Neural progenitor cell (in vitro differentiated cells): ENCODE measurements at regions not wholly inside any gene's neighbourhood (a gene's known extent, or its start where the extent isn't known, plus 50 kb on each side); places are given as distances from the start of the nearest gene placed in this dataset.

ENCODE experiments used
- EZH2 ChIP-seq: fragments of 200-600 bp; sonication (generic); IDR thresholded peaks from 2 replicates; pipeline ENCODE4 v1.6.1; 2017; ENCODE audit warnings: antibody characterized with exemption, mild to moderate bottlenecking, moderate library complexity
- EZH2phosphoT487 ChIP-seq: fragments of 200-600 bp; sonication (generic); IDR thresholded peaks from 2 replicates; pipeline ENCODE4 v1.6.1; 2017; ENCODE audit warnings: antibody characterized with exemption
- TF ChIP-seq, protein P1 (sequence below): fragments of 200-600 bp; sonication (generic); IDR thresholded peaks from 2 replicates; pipeline ENCODE4 v1.5.1; 2017; ENCODE audit warnings: antibody characterized with exemption, mild to moderate bottlenecking

DNA sequence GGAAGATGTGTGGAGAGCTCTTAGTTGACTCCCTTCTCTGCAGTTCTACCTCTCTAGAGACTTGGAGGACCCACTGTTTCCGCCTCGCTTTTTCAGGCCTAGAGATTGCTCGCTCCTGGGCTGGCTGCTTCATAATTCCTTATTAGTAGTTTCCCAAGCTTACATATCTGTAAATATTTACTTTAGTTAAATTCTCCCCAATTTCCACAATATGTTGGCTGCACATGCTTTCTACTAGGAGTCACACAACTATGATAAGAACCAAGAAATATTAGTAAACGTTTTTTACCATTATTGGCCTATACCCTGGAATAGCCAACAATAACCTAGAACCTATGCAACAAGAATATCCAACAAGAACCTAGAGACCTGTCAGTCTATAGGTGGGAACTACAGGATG is 129.0 kb upstream of the RUNX1 start:
- TF ChIP-seq, protein P1, sequence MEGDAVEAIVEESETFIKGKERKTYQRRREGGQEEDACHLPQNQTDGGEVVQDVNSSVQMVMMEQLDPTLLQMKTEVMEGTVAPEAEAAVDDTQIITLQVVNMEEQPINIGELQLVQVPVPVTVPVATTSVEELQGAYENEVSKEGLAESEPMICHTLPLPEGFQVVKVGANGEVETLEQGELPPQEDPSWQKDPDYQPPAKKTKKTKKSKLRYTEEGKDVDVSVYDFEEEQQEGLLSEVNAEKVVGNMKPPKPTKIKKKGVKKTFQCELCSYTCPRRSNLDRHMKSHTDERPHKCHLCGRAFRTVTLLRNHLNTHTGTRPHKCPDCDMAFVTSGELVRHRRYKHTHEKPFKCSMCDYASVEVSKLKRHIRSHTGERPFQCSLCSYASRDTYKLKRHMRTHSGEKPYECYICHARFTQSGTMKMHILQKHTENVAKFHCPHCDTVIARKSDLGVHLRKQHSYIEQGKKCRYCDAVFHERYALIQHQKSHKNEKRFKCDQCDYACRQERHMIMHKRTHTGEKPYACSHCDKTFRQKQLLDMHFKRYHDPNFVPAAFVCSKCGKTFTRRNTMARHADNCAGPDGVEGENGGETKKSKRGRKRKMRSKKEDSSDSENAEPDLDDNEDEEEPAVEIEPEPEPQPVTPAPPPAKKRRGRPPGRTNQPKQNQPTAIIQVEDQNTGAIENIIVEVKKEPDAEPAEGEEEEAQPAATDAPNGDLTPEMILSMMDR, result no peak
- no peak for TF ChIP-seq EZH2
- TF ChIP-seq EZH2phosphoT487, result no peak
